ENCODE measurements at regions not wholly inside any gene's neighbourhood (a gene's known extent, or its start where the extent isn't known, plus 50 kb on each side); places are given as distances from the start of the nearest gene placed in this dataset.

GRCh38 chr6:66858196-66858595 lies 1151.2 kb upstream of the EYS start:
- TF ChIP-seq CTCF (IDR thresholded peaks at IDR 0.05), result no peak
- no peak for TF ChIP-seq POLR2A (IDR thresholded peaks at IDR 0.05)
